MM.1S (cell line): ENCODE measurements at regions not wholly inside any gene's neighbourhood (a gene's known extent, or its start where the extent isn't known, plus 50 kb on each side); places are given as distances from the start of the nearest gene placed in this dataset.

Experiments used
- EZH2 ChIP-seq: fragments of 300-600 bp; sonication (generic); optimal IDR thresholded peaks from 2 replicates; pipeline ENCODE3; 2017; ENCODE audit warnings: low read depth, mild to moderate bottlenecking, antibody characterized with exemption, low read length, mixed read lengths
- EZH2phosphoT487 ChIP-seq: fragments of 300-600 bp; sonication (generic); IDR thresholded peaks from 2 replicates; pipeline ENCODE4 v1.6.1; 2018; ENCODE audit warnings: antibody characterized with exemption, low read length
- TF ChIP-seq, protein P1 (sequence below): fragments of 300-600 bp; sonication (generic); IDR thresholded peaks from 2 replicates; pipeline ENCODE4 v1.5.1; 2016; ENCODE audit warnings: antibody characterized with exemption, low read length, mixed read lengths

DNA sequence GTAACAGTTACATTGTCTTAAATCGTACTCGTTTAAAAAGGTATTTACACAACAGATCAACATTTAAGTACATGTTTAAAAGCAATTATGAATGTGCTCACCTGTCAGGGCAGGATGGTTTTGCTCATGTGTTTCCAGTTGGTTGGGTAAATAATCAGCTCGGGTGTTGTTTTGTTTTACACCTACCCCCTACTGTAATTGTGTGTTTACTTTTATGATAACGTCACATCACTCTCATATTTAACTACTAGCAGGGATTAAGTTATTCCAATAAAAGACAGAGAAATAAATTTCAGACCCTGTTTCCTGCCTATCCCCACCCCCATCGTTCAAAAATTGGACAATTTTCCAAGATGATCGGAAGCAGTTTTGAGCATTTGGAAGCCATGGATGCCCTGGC, 390.2 kb downstream of the SEC14L1 start:
- TF ChIP-seq, protein P1, sequence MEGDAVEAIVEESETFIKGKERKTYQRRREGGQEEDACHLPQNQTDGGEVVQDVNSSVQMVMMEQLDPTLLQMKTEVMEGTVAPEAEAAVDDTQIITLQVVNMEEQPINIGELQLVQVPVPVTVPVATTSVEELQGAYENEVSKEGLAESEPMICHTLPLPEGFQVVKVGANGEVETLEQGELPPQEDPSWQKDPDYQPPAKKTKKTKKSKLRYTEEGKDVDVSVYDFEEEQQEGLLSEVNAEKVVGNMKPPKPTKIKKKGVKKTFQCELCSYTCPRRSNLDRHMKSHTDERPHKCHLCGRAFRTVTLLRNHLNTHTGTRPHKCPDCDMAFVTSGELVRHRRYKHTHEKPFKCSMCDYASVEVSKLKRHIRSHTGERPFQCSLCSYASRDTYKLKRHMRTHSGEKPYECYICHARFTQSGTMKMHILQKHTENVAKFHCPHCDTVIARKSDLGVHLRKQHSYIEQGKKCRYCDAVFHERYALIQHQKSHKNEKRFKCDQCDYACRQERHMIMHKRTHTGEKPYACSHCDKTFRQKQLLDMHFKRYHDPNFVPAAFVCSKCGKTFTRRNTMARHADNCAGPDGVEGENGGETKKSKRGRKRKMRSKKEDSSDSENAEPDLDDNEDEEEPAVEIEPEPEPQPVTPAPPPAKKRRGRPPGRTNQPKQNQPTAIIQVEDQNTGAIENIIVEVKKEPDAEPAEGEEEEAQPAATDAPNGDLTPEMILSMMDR = no peak
- TF ChIP-seq EZH2 = no peak
- TF ChIP-seq EZH2phosphoT487 = no peak
